Endothelial cell (in vitro differentiated cells): ENCODE measurements at regions not wholly inside any gene's neighbourhood (a gene's known extent, or its start where the extent isn't known, plus 50 kb on each side); places are given as distances from the start of the nearest gene placed in this dataset.

Experiments used
- DNase-seq: peaks from one replicate; pipeline ENCODE4 v3.0.0; 2021; ENCODE audit warnings: low spot score
- H3K27ac Mint-ChIP-seq: one replicate; pipeline ENCODE4 v1.8.0; 2021; ENCODE audit warnings: mixed read lengths, inconsistent platforms; ENCODE audit not compliant: unreplicated experiment
- H3K27me3 Mint-ChIP-seq: one replicate; pipeline ENCODE4 v1.8.0; 2021; ENCODE audit warnings: mild to moderate bottlenecking, moderate library complexity, mixed read lengths, inconsistent platforms; ENCODE audit not compliant: unreplicated experiment
- H3K36me3 Mint-ChIP-seq: one replicate; pipeline ENCODE4 v1.8.0; 2021; ENCODE audit warnings: mild to moderate bottlenecking, low read depth, mixed read lengths, inconsistent platforms; ENCODE audit not compliant: unreplicated experiment
- H3K4me1 Mint-ChIP-seq: one replicate; pipeline ENCODE4 v1.8.0; 2021; ENCODE audit warnings: mild to moderate bottlenecking, mixed read lengths, inconsistent platforms; ENCODE audit not compliant: unreplicated experiment
- H3K4me3 Mint-ChIP-seq: one replicate; pipeline ENCODE4 v1.8.0; 2021; ENCODE audit warnings: mild to moderate bottlenecking, mixed read lengths, inconsistent platforms; ENCODE audit not compliant: unreplicated experiment
- H3K9me3 Mint-ChIP-seq: one replicate; pipeline ENCODE4 v1.8.0; 2021; ENCODE audit warnings: mixed read lengths, inconsistent platforms; ENCODE audit not compliant: unreplicated experiment
- TF ChIP-seq, protein P1 (sequence below): fragments of 200-600 bp; sonication (generic); IDR thresholded peaks from one replicate; pipeline ENCODE4 v1.5.0; 2021; ENCODE audit warnings: antibody characterized with exemption; ENCODE audit not compliant: unreplicated experiment

DNA sequence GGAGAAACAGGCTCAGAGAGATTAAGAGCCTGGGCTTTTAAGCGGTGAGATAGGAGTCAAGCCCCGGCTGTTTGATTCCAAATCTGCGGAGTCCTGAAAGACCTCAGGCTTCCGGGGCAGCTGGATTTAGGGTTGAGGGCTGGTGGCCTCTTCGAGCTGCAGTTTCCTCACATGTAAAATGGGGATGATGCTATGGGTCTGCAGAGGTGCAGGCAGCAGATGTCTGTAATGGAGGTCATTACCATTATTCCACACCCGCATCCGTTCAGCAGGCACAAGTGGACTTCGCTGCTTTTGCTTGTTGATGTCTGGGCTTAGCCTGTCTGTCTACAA lies 175.6 kb upstream of the HS6ST1 start:
- H3K4me1 Mint-ChIP-seq = peaks cover 4% of the 10 kb centered on the region
- no peak for DNase-seq
- H3K36me3 Mint-ChIP-seq = no peaks in the 10 kb centered on the region
- TF ChIP-seq, protein P1, sequence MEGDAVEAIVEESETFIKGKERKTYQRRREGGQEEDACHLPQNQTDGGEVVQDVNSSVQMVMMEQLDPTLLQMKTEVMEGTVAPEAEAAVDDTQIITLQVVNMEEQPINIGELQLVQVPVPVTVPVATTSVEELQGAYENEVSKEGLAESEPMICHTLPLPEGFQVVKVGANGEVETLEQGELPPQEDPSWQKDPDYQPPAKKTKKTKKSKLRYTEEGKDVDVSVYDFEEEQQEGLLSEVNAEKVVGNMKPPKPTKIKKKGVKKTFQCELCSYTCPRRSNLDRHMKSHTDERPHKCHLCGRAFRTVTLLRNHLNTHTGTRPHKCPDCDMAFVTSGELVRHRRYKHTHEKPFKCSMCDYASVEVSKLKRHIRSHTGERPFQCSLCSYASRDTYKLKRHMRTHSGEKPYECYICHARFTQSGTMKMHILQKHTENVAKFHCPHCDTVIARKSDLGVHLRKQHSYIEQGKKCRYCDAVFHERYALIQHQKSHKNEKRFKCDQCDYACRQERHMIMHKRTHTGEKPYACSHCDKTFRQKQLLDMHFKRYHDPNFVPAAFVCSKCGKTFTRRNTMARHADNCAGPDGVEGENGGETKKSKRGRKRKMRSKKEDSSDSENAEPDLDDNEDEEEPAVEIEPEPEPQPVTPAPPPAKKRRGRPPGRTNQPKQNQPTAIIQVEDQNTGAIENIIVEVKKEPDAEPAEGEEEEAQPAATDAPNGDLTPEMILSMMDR = no peak
- no peak overlapping the region for H3K4me3 Mint-ChIP-seq
- H3K27me3 Mint-ChIP-seq = peaks cover 9% of the 10 kb centered on the region
- H3K27ac Mint-ChIP-seq = no peak overlapping the region
- H3K9me3 Mint-ChIP-seq = no peaks in the 10 kb centered on the region

DNA sequence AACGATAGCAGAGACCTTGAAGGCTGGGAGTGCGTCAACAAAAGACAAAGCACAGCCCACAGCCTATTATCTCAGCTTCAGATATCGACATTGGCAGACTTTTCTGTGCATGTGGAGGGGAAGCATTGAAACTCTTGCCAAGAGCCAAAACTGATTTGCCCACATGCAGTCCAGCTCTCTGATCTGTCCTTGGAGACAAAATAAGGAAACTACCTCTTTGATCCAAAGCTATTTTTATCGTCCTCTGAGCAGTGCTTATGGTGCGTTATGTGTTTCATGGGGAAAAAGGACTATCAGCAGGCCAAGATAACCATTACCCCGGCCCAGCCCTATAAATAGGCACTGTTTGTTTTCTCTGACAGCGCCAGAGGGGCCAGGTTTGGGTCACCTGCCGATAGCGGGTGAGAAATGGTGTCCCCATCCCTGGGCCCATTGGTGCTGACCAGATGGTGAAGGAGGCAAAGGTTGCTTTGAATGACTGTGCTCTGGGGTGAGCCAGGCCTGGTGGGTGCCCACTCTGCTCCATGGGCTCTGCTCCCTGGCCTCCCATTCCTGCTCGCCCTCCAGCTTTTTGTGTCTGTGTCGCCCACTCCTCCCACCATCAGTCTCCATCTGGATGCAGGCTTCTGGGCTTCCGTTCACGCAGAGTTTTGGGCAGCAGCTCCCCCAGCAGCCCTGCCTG lies 176.1 kb upstream of the HS6ST1 start:
- DNase-seq = no peak
- no peak overlapping the region for H3K4me3 Mint-ChIP-seq
- peaks cover 4% of the 10 kb centered on the region for H3K4me1 Mint-ChIP-seq

DNA sequence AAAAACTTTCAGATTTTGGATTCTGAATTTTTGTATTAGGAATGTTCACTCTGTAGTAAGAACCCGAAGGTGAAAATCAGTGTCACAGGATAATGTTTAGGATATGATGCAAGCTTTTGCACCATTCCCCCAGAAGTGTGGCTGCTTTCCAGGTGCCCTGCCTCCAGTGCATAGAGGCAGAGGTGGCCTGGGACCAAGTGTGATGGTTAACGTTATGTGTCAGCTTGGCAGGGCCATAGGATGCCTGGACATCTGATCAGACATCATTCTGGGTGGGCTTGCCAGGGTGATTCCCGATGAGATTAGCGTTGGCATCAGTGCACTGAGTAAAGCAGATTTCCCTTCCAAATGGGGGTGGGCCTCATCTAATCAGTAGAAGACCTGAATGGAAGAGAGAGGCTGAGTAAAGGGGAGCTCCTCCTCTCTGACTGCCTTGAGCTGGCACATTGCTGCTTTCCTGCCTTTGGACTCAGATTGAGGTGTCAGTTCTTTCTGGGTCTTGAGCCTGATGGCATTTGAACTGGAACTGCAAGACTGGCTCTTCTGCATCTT lies 177.4 kb upstream of the HS6ST1 start:
- no peaks in the 10 kb centered on the region for H3K9me3 Mint-ChIP-seq
- H3K27me3 Mint-ChIP-seq = peaks cover 11% of the 10 kb centered on the region
- no peaks in the 10 kb centered on the region for H3K4me1 Mint-ChIP-seq
- H3K4me3 Mint-ChIP-seq = no peak overlapping the region
- H3K27ac Mint-ChIP-seq = no peak overlapping the region
- TF ChIP-seq, protein P1 = no peak
- no peaks in the 10 kb centered on the region for H3K36me3 Mint-ChIP-seq
- DNase-seq = no peak

More for the DNA sequence above, 176.1 kb upstream of the HS6ST1 start:
- H3K27me3 Mint-ChIP-seq = peaks cover 9% of the 10 kb centered on the region
- no peaks in the 10 kb centered on the region for H3K9me3 Mint-ChIP-seq
- TF ChIP-seq, protein P1 = no peak
- H3K36me3 Mint-ChIP-seq = no peaks in the 10 kb centered on the region
- no peak overlapping the region for H3K27ac Mint-ChIP-seq

DNA sequence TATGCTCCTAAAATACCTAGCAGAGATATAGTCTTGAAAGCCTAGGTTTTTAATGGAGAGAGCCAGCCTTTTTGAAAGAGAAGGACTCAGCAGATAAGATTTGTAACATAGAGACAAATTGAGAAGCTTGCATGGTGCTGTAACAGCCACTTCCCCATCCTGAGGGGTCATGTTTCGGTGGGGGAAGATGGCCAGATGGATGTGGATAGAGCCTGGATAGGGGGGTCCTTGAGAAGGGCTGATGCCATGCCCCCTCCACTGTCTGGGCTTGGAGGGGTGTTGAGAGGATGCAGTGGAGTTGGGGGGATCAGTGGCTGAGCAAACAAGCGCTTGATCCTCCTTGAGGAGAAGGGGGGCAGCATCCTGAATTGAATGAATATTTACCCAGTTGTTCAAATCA lies 178.0 kb upstream of the HS6ST1 start:
- Mint-ChIP-seq H3K36me3 (no peaks in the 10 kb centered on the region), H3K27ac (no peak overlapping the region), H3K9me3 (no peaks in the 10 kb centered on the region), H3K4me3 (no peak overlapping the region), H3K27me3 (peaks cover 8% of the 10 kb centered on the region), H3K4me1 (no peaks in the 10 kb centered on the region)
- TF ChIP-seq, protein P1 = no peak
- DNase-seq = no peak

DNA sequence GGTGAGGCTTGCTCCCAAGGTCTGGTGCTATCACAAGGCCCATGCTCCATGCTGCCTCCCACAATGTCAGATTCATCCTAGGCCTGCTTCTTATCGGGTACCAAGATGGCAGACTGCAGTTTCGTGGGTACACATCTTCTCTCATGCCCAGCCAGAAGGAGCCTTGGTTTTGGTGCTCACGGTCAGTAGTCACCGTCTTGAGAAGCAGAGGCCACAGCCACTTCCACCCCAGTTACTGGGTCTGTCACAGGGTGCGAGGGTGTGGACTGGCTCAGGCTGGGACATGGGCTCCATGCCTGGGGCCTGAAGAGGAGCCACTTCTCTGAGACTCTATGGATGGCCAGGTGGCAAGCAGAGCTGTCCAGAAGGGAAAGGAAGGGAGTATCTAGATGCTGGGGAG lies 178.8 kb upstream of the HS6ST1 start:
- H3K9me3 Mint-ChIP-seq = no peaks in the 10 kb centered on the region
- no peaks in the 10 kb centered on the region for H3K36me3 Mint-ChIP-seq
- no peak overlapping the region for H3K4me3 Mint-ChIP-seq
- no peak overlapping the region for H3K27ac Mint-ChIP-seq
- no peaks in the 10 kb centered on the region for H3K4me1 Mint-ChIP-seq
- TF ChIP-seq, protein P1 = no peak
- peaks cover 8% of the 10 kb centered on the region for H3K27me3 Mint-ChIP-seq
- DNase-seq = no peak
